GM19395 (cell line): ENCODE measurements at regions not wholly inside any gene's neighbourhood (a gene's known extent, or its start where the extent isn't known, plus 50 kb on each side); places are given as distances from the start of the nearest gene placed in this dataset.

Experiments used
- ATAC-seq: cut with Tn5 transposase; IDR thresholded peaks from one replicate; pipeline ENCODE4 v1.9.1; 2021; ENCODE audit warnings: mild to moderate bottlenecking, moderate library complexity; ENCODE audit not compliant: unreplicated experiment

DNA sequence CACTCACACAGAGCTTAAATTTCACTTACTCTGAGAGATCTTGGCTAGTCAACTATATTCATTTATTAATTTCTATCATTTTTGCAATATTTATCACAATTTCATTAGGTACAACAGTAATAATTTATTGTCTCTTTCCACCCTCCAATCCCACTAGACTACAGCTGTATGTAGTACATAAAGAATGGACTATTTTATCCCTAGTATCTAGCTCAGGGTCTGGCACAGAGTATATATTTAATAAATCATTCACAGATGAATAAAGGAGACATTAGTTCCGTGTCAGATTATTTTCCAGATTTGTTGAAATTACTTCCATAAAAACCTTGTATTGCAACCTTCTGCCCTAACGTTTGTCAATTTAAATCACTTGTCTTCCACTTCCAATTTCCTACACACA lies 1781.1 kb upstream of the SEL1L start:
- no peak for ATAC-seq

DNA sequence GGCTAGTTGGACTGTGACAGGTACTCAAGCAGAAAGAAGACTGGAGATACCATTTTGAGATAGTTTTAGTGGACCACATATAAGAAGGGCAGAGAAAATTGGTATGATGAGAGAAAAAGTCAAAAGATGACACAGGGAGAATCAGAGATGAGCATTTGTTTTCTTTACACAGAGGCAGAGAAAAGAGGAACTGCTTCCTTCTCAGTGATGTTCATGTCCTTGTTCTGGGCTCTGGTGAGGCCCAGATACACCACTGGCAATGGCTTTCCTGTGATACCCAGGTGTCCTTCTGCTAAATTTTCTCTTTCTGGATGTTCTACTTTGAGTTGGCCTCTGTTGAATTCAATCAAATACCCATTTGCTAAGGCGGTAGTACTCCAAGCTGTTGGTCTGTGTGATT lies 1782.7 kb upstream of the SEL1L start:
- ATAC-seq: no peak

DNA sequence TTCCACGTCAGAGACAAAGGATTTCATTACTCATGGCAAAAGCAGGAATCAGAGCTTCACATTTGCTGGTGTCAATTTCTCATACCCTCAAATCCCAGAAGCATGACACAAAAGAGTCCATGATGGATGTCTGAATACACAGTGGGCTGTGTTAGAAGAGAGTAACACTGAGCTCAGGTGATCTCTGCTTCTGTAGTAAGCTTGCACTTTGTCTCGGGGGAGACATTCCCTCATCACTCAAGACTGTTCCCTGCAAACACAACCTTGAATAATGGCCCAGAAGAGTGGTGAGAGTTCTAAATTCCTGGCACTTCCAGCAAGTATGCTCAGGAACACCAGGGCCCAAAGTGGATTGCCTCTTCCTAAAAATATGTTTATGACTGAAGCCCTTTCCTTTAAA lies 1787.2 kb upstream of the SEL1L start:
- no peak for ATAC-seq

DNA sequence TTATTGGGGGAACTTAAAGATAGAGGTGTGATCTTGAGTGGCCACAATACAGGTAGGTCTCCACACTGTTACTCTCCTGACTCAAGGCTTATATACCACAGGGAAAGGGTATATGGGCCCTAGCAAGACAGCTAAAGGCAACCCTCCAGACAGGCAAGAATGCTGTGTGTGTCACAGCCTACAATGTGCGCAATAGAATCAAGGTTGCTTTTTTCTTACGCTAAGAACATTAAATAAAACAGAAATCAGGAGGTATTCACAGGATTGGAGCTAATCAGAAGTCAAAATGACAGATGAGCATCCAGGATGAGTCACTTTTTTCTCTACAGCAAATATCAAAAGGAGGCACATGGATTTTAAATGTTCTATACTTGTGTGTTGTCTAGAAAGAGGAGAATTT lies 1797.9 kb upstream of the SEL1L start:
- ATAC-seq: no peak

DNA sequence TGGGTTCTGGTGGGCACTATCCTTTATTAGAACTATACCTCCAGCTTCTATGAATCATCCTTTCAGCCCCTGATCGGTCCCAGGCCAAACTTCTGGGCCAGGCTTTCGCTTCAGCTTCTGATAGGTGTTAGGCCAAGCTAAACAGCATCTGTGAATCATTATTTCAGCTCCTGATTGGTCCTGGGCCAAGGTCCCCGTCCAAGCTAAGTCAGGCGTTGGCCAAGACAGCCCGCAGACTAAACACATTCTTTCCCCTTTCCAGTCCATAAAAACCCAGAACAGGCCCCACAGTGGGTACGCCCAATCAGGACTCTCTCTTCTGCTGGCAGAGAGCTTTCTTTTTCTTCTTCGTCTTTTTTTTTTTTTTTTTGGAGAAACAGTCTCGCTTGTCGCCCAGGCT lies 1808.9 kb upstream of the SEL1L start:
- no peak for ATAC-seq

DNA sequence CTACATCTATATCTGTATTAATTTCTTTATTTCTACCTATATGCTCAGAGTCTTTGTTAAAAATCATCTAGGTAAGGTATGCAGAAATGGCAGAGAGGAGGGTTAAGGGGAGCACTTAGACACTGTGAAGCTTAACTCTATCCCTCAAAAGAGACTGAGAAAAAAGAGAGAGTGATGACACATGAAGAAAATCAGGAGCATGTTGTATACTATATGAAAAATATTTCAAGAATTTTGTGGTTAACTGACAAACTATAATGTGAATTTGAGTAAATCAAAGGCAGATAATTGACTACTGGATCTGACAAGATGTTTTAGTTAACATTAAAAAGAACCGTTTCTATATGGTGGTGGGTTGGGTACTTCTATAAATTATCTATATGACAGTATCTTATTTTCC lies 1814.2 kb upstream of the SEL1L start:
- ATAC-seq: no peak

DNA sequence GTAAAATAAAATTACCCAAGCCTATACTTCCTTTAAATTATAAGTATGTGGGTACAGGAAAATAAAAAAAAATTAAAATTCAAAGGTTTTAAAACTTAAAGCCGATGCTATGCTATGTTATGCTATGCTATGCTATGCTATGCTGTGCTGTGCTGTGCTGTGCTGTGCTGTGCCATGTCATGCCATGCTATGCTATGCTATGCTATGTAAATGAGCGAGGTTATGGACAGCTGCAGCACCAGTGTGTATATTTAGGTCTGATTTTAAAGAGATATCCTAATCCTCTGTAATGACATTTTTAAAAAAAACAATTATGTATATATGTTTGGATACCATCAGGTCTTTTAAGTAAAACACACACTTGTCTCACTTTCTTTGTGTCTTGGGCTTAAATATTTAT lies 1822.0 kb upstream of the SEL1L start:
- ATAC-seq: no peak

DNA sequence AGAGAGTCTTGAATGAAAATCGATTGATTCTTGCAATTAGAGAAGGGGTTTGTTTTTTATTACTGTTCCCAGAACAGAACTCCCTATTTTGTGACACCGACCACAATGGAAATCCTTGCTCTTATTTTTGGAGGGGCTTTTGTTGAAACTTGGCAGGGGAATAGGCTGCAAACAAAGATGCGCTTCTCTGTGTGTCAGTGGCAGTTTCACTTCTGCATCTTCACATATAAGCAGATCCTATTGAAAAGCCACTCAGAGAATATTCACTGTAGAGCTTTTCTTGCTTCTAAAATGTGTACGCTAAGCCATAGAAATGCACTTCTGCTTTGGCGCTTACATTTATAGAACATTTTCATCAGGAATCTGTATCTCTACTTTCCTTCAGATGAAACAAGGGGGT lies 1822.4 kb upstream of the SEL1L start:
- ATAC-seq: no peak

DNA sequence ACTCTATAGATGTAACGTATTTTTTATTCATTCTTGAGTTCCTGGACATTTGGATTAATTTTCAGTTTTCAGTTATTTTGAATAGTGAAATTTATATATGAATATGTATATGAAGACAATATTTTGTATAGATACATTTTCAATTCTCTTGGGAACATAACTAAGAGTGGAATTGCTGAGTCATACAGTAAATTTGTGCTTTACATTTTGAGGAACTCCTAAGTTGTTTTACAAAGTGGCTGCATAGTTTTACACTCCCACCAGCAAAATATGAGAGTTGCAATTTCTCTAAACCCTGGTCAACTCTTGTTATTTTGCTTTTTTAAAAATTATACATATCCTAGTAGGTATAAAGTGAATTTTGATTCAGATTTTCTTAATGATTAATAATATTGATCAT lies 1838.6 kb upstream of the SEL1L start:
- no peak for ATAC-seq

DNA sequence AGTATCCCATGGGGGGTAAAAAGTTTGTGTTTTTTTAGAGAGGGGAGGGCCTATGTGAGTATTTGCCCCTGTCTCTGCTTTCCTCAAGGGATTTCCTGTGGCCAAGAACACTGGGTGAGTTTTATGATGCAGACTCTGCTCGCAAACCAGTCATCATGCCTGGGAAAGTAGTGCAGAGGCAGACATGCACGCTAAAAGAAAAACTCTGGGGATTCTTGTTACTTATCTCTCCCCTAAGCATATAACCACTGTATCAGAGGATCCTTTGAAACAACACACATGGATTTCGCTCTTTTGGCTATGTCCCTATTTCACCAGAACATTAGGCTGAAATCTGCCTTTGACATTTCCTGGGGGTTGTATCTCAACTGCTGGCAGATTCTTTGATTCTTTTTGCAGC lies 1845.8 kb upstream of the SEL1L start:
- ATAC-seq: no peak

DNA sequence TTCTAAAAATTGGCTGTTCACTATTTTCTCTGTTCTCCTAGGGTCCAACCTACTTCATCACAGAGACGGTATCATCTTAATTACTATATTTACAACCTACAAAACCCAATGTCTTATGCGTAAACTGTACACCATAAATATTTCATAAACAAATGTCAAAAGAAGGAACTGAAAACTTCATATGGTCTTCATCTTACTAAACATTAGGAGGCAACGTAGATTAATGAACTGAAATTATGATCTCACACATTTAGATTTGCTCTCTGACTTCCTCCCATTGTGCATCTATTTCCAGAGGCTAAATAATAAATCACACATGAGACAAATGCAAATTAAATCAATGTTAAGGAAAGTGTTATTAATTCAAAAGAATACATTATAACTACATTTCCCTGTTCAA lies 1850.6 kb upstream of the SEL1L start:
- no peak for ATAC-seq

DNA sequence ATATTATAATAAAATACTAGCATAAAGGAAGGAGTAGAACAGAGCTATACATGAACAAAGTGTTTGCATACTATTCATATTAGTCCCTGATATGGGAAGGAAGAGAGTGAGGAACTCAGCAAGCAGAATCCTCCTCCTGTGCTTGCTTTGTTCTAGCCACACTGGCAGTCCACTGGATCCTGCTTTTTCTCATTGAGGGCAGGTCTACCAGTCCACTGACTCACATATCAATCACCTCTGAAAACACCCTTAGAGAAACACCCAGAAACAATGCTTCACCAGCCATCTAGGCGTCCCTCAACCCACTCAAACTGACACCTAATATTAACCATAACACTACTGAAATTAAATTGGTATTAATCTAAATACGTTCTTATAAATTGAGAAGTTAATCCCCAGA lies 1861.7 kb upstream of the SEL1L start:
- ATAC-seq: no peak

DNA sequence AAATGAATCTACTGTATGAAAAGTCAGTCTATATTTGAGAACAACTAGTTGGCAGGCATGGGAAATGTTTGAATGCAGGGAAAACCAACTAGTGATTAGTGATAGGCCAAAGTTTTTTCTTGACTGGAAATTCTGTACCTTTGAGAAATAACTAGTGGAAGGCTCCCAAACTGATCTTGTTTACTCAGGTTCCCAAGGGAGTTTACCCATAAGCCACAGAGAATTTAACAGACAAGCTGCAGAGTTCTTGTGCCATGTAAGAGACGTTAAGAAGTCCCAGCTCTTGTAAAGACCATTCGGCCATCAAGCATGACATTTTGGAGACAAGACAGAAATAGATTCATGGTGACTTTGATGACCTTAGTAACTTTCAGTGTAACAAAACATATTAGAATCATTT lies 1882.8 kb upstream of the SEL1L start:
- ATAC-seq: no peak

DNA sequence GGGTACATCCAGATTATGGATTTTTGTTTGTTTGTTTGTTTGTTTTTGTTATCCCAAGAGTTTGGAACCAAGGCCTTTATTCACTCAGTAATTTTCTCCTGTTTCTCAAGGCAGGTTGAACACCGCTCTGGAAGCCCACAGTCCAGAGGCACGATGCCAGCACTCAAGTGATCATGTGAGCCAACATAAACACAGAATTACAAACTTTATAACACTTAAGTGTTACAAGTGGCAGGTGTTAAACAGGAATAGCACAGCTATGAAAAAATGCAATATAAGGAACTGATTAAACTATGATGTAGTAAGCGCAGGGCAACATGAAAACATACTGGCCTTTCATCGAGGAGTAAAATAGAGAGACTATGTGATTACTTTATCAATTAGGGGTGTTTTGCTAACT lies 1885.8 kb upstream of the SEL1L start:
- ATAC-seq: no peak

DNA sequence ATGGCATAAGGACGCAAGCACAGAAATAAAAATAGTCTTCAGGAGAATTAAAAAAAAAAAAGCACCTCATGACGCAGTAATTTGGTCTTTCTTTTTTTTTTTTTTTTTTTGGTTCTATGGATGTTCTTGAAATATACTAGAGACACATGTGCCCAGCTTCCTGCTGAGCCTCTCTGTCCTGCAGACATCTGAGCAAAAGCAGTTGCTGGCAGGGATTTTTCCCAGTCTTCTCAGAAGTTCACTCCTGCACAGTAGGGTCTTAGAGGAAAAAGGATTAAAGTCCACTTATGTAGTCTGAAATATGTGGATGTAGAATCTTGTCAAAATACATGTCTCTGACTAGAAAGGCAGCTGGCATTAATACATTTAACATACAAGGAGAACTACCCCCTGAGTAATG lies 1888.1 kb upstream of the SEL1L start:
- no peak for ATAC-seq

DNA sequence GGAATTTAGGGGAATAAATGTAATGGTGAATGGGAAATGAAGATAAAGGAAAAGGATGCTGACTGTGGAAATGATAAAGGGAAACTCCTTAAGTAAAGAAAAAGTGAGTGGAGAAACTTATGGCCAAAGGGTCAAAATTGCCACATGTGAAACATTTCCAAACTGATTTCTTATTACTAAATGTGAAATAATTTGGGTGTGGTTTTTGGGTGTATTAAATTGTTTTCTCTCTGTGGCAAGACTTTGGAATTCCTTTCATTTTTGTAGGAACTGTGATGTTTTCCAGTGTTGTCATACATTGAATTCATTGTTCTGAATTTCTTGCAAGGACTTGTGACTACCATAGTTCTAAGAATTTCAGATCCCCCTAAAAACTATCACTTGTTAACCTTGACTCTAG lies 1891.5 kb upstream of the SEL1L start:
- ATAC-seq: no peak

DNA sequence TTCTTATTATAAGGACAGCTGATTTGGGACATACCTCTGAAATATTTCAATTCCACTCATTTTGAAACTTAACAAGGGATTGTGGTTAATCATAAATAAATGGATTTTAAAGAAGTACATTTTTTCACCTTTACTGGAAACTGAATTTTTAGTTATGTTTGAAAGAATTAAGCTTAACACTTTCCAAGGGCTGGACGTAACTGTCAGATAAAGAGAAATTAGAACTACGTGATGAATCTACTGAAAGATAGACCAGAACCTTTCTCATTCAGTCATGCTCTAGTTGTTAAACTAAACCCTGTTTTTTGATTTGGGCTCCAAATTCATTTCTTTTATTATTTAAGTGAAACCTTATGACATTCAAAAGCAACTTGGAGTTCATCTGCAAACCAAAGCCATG lies 1892.1 kb upstream of the SEL1L start:
- no peak for ATAC-seq

DNA sequence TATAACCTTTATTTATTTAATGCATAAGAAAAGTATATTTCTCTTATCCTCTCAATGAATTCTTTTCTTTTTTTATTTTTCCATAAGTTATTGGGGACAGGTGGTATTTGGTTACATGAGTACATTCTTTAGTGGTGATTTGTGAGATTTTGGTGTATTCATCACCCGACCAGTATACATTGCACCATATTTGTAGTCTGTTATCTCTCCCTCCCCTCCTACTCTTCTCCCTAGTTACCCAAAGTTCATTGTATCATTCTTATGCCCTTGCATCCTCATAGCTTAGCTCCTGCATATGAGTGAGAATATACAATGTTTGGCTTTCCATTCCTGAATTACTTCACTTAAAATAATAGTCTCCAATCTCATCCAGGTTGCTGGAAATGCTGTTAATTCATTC lies 1900.0 kb upstream of the SEL1L start:
- no peak for ATAC-seq

DNA sequence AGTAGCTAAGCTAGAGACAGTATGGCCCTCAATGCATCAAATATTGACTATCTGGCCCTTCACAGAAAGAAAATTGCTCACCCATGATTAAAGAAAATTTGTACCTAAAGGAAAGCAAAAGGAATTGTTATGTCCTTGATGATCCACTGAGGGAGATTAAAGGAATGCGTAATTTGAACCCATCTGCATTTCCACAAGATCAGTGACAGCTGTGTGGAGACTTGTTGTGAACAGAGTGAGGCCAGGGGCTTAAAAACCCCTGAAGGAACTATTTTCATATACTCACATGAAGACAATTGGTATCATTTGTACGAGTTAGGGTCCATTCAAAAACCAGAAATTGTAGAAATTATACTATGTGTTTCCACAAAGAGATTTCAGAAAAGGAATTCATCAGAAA lies 1908.1 kb upstream of the SEL1L start:
- ATAC-seq: no peak

DNA sequence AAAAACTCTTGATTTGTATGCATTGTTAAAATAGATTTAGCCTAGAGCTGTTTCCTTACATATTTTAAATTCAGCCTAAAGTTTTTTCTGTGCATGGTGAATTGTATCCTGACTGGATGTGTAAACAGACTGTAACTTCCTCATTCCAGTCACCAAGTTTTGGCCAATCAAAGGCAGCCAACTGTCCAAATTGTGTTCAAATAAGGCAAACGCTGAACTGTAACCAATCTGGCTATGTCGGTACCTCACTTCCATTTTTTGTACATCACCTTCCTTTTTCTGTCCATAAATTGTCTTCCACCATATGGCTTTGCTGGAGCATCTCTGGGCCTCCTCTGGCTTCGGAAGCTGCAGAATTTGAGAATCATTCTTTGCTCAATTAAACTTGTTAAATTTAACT lies 1921.9 kb upstream of the SEL1L start:
- no peak for ATAC-seq

DNA sequence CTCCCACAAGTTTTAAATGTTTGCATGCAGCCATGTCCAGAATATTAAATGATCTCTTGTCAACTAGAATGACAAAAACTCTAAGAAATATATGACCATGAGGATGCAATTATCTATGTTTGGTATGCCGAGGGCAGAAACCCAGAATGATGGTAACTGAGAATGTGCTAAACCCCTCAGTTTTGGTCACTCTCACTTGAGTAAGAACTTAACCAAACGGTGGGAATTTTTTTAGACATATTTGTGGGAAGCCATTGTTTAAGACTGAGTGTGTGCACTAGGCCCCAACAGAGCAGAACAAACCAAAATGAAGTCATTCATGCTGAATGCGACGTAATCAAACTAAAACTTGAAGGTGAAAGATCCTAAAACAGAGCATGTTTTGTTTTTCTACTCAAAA lies 1927.9 kb upstream of the SEL1L start:
- ATAC-seq: no peak

DNA sequence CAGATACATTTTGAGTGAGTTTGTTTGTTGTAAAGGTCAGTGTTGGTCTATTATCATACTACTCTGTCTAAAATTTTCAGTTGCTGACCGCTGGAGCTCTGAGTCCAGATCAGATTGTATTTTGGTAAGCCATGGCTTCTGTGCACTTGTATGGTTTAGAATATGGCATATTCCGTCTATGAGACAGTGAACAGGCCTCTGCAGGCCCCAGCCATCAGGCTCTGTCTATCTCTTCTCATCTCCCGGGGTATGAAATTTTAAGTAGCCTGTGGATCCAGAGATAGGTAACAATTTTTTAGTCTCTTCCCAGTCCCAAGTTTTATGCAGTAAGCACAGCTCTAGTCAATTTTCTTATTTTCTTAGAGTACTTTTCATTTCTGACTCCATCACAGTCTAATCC lies 1929.1 kb upstream of the SEL1L start:
- no peak for ATAC-seq

DNA sequence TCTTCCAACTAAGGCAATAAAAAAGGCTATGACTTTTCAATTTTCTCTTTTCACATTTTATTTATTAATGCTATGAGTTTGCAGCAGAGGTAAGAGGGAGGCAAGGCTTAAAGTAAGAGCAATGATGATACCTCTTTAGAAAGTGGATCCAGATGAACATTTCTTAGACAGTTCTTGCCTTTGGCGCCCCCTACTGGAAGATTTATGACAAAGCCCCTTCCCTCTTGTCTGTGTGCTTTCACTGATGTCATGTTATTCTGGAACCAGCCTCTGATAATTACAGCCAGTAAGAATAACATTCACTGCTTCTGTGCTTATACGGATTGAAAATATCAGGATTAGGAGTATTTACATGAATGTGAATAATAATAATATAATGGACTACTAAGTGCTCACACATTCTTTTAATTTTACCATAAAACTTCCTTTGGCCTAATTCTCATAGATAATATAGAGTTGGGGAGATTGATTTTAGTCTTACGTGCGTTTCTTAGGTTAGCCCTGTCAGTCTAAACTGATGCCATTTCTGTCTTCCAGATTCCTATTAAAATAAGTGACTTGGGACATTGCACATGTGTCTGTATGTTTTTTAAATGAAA lies 1929.9 kb upstream of the SEL1L start:
- no peak for ATAC-seq

DNA sequence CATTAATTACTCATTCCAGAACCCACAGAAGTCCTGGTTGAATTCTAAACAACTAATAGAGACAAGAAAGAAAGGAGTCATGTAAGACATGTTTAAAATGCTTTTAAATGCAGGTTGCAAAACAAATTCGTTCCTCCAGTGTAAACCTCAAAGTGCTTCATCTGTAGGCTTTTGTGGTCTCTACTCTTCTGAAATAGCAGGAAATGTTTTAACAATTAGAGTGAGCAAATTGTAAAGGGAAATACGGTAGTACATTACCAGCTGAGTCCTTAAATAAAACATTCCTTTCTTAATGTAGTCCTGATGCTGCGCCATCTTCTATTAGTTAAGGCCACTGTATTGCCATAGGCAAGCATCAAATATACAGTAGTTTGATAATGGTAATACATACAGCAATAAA lies 1934.2 kb upstream of the SEL1L start:
- no peak for ATAC-seq
